HG02588 (cell line): ENCODE measurements at regions not wholly inside any gene's neighbourhood (a gene's known extent, or its start where the extent isn't known, plus 50 kb on each side); places are given as distances from the start of the nearest gene placed in this dataset.
"Not testable (repeated sequence)": the region's sequence is repeated elsewhere in the genome, so short reads cannot be mapped to it uniquely, and the experiment has no call there.

Experiments
- ATAC-seq: cut with Tn5 transposase; IDR thresholded peaks from one replicate; pipeline ENCODE4 v1.9.1; 2021; ENCODE audit warnings: mild to moderate bottlenecking, moderate library complexity; ENCODE audit not compliant: unreplicated experiment

DNA sequence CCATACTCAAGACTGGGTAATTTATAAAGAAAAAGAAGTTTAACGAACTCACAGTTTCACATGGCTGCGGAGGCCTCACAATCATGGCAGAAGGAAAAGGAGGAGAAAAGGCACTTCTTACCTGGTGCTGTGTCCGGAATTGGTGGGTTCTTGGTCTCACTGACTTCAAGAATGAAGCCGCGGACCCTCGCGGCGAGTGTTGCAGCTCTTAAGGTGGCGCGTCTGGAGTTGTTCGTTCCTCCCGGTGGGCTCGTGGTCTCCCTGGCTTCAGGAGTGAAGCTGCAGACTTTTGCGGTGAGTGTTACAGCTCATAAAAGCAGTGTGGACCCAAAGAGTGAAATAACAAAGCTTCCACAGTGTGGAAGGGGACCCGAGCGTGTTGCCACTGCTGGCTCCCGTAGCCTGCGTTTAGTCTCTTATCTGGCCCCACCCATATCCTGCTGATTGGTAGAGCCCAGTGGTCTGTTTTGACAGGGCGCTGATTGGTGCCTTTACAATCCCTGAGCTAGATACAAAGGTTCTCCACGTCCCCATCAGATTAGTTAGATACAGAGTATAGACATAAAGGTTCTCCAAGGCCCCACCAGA, 846.0 kb downstream of the CDH18 start:
- not testable (repeated sequence) for ATAC-seq

DNA sequence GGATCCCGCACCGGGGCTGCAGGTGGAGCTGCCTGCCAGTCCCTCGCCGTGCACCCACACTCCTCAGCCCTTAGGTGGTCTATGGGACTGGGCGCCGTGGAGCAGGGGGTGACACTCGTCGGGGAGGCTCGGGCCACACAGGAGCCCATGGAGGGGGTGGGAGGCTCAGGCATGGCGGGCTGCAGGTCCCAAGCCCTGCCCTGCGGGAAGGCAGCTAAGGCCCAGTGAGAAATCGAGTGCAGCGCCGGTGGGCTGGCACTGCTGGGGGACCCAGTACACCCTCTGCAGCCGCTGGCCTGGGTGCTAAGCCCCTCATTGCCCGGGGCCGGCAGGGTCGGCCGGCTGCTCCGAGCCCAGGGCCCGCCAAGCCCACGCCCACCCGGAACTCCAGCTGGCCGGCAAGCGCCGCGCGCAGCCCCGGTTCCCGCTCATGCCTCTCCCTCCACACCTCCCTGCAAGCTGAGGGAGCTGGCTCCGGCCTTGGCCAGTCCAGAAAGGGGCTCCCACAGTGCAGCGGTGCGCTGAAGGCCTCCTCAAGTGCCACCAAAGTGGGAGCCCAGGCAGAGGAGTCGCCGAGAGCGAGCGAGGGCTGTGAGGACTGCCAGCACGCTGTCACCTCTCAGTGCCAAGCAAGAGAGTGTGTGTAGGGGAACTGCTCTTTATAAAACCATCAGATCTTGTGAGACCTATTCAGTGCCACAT, 845.1 kb downstream of the CDH18 start:
- ATAC-seq: not testable (repeated sequence)

DNA sequence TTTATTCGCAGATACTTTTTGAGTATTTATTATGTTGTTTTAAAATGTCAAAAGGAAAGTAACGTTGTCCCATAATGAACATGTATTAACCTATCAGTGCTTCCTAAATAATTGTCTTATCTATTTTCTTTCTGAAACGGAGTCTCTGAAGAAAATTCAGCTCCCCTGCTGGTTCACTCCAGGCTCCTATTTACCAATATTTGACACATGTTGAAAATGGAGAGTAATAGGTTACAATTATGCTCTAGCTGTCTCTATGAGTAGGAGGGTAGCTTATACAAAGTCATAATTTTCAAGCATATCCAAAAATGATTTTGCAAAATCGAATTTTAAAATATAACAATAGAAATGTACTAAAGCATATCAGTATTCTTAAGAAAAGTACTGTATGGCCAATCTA, 844.1 kb downstream of the CDH18 start:
- no peak for ATAC-seq

DNA sequence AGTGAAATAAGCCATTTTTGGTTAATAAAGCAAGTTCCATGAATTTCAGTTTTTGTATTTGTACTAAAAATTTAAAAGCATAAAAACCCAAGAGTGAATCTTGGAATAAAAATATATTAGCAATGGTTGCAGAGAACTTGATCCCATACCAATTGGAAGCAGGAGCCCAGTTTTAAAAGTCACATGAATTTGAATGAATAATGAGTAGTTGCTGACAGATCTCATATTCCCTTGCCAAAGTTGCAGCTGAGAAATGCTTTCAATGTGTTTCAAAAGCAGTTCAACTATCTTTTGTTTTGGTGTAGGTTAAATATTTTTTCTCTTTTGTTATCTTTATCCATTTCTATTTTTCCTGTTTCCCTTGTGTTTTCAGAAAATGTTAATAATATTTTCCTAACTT, 818.6 kb downstream of the CDH18 start:
- ATAC-seq: no peak

DNA sequence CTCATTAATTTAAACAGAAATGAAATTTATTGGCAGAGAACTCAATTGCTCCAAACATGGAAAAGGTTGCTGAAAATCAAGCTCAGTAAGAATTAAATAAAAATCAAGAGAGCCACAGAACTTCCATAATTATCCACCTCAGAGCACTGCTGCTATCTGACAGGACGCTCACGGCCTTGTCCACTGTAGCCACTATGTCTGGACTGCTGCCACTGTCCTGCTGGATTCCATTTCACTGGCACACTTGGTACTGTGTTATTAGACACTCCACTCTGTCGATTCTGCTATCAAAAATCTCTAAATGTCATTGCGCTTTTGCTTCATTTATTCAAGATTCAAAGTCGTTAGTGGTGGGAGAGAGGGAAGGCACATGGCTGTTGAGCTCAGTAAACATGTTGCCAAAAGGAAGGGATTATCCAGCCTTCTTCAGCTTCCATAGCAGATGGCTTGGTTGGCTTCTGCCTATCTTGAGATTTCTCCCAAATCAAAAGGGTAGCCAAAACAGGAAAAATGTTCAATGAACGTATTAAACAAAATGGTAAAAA, 815.0 kb downstream of the CDH18 start:
- ATAC-seq: no peak

DNA sequence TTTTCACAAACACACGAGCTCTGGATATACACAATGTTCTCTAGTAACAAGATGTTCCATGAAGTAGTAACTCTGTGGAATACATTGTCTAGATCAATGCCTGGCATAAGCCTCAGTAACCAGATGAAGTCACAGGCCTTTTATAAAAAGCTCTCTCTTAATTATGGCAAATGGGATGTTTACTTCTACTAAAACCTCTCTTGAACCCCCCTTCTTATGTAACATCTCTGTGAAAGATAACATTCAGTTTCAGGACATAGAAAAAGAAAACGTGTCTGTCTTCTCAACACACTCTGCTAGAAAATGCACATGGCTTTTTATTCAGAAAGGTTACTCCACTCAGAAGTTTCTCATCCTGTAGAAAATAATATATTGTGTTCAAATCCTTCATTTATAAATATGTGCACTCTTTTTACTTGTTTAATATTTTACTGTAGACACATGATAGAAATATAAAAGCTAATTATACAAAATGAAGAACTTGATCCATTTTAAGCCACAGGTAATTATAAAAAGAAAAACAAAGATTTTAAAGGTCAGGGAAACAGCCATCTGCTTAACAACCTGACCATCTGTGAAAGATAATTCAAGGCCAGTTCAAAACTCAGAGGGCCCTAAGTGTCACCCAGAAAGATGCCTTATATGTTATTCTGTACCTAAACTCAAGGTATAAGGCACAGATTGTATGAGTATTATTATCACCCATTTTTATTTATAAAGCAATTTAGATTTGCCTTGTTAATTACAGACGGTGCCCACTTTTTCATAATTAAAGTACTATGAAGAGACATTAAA, 812.0 kb downstream of the CDH18 start:
- no peak for ATAC-seq

DNA sequence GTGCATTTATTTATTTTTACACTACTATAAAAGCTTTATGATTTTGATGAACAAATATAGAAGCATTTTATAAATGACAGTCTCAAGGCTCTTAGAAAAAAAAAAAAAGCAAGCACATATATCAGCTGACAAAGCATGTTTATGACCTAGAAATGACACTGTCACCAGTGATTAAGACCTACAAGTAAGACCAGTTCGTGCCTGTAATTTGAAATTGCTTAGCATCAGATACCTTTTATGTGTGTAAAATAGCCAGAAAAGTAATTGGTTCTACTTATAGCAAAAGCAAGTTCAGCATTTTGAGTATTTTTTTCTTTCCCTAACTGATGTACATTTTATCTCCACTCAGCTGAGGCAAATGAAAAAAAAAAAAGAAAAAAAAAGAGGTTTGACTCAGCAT, 808.4 kb downstream of the CDH18 start:
- ATAC-seq: no peak

DNA sequence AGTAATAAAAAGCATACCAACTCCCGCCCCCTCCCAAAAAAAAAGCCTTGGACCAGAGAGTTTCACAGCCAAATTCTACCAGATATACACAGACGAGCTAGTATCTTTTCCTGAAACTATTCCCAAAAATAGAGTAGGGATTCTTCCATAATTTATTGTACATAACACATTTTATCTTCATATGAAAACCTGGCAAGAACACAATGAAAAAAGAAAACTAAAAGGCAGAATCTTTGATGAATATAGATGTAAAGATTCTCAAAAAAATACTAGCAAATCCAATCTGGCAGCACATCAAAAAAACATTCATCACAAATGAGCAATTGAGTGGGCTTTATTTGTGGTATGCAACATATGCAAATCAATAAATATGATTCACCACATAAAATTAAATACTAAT, 798.8 kb downstream of the CDH18 start:
- no peak for ATAC-seq

DNA sequence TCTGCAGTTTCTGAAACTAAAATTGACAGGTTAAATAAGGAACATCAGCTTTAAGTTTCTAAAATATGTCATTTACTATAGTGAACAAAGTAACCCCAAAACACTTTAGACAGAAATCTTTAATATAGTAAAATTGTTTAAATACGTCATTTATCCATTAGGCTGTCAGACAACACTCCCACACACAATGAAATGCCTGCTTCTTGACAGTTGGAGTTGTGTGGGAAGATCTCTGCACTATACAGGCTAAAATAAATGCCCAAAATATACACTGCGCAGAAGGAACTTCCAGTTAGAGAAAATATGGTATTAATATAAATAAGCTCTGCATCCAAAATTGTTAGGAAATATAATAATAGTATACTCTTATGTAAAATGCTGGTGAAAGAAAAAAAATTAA, 794.4 kb downstream of the CDH18 start:
- ATAC-seq: no peak

DNA sequence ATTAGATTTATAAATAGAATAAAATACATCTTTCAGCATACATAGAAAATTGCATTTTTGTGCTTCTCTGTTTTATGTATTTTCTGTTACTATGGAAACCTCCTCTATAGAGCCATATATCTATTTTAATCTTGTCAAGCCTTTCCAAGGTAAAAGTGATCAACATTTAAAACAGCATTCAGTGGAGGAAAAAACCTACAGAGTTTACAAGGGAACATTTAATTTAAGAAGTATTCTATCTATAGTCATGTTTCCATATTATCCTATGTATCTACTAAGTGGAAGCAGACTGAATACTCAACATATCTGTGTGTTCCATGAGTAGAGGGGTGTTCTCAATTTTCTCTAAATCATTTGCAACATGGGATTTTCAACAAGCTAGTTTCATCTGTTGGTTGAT, 791.4 kb downstream of the CDH18 start:
- no peak for ATAC-seq

DNA sequence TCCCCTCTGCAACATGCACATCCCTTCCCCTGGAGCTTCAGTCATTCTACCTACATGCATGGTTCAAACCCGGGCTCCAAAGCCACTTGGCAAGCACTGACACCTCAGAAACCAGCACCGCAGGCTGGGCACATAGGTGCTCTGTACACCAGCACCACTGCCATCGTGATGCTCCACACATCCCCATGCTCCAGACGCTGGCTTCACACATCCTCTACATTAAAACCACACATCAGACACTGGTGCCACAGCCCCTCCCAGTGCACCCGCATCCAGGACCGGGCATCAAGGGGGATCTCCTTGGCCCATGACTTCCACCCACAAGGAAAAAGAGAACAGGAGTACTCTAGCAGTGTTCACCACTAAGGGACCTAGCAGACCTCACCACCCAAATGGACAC, 787.7 kb downstream of the CDH18 start:
- no peak for ATAC-seq

DNA sequence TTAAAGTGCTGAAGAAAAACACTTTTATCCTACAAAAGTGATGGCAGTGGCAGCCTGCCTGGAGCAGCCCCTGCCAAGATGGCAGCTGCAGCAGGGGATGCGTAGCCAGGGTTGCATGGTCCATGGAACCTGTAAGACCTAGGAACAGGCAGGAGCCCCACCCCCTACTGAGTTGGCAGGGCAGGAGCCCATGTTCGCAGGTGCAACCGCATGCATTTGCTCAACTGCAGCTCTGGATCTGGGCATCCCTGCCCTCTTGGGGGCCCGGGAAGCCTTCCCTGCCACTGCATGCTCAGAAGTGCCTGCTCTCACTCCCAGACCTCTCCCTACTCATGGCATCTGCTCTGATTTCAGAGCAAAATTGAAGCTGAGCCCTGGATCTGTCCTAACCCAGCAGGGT, 779.6 kb downstream of the CDH18 start:
- no peak for ATAC-seq

DNA sequence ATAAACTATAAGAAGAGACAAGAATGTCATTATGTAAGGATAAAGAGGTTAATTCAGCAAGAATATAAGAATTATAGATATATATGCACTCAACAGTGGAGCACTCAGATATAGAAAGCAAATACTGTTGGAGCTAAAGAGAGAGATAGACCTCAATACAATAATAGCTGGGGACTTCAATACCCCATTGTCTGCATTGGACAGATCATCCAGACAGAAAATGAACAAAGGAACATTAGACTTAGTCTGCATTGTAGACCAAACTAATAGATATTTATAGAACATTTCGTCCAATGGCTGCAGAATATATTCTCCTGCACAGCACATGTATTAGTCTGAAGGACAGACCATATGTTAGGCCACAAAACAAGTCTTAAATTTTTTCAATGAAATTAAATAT, 777.1 kb downstream of the CDH18 start:
- ATAC-seq: no peak

DNA sequence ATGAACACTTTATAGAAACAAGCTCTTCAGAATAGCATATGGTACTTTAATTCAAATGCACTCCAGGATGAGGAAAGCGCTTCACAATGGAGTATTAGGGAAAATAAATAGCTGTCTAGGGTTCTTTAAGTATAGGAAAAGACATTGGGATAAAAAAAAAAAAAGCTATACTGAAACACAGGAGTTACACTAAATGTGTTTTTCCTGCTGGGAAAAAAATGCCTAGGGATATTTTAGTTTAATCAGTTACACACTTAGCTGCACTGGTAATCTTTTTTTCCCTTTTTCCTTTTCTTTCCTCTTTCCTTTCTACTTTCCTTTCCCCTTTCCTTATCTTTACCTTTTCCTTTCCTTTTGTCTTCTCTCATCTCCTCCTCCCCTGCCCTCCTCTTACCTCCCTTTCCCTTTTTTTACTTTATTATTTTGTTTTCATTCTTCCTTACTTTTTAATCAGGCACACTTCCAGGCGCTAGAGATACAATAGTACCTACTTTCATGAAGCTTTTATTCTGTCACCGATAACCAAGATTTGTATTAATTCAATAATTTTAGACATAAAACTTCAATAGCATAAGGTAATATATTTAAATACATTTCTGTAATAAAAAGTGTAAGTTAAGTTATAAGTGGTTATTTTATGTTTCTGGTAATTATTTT, 758.7 kb downstream of the CDH18 start:
- ATAC-seq: no peak

DNA sequence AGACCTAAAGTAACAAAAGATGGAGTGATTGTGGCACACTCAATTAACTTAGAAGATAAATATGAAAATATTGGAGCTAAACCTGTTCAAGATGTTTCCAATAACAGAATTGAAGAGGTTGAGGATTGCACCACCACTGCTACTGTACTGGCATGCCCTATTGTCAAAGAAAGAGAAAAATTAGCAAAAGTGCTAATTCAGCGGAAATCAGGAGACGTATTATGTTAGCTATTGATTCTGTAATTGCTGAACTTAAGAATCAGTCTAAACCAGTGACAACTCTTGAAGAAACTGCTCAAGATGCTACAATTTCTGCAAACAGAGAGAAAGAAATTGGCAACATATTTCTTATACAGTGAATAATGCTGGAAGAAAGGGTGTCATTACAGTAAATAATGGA, 754.4 kb downstream of the CDH18 start:
- ATAC-seq: no peak

DNA sequence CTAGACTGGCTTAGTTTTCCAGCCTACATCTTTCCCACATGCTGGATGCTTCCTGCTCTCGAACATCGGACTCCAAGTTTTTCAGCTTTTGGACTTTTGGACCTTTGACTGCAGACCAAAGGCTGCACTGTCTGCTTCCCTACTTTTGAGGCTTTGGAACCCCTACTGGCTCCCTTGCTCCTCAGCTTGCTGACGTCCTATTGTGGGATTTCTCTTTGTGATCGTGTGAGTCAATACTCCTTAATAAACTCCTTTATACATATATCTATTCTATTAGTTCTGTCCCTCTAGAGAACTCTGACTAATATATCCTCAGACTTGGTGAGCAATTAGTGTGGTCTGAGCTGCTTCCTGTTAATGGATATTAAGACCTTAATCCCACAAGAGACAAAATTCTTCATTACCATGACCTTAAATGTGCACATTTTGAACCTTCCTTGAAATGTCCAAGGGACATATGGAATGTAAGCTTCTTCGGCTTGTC, 752.9 kb downstream of the CDH18 start:
- ATAC-seq: no peak

DNA sequence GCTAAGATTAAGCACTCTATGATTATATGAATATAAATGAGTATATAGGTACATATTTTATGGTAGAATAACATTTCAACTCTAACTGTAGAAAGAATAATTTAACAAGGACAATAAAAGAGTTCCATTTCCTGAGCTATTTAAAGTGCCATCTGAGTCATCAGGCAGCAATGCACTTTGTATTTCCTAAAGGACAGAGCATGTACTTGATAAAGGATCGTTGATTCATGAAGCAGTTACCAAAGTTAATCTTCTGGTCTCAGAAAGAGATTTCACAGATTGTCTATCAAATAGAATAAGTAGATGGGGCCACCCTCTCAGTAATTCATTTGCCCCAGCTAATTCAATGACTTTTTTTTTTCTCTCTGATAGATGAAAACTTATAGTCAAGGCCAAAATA, 747.8 kb downstream of the CDH18 start:
- no peak for ATAC-seq

DNA sequence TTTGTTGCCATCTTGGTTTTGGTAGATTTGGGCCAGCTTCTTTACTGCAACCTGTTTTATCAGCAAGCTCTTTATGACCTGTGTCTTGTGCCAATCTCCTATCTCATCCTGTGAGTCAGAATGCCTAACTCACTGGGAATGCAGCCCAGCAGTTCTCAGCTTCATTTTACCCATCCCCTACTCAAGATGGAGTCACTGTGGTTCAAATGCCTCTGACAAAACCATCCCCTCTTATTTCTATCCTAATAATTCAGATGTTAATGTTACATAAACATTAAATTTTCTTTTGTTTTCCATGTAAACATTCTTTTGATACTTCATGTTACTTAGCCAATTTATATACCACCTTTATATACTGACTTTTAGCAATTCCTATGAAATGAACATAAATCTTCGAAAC, 746.3 kb downstream of the CDH18 start:
- no peak for ATAC-seq

DNA sequence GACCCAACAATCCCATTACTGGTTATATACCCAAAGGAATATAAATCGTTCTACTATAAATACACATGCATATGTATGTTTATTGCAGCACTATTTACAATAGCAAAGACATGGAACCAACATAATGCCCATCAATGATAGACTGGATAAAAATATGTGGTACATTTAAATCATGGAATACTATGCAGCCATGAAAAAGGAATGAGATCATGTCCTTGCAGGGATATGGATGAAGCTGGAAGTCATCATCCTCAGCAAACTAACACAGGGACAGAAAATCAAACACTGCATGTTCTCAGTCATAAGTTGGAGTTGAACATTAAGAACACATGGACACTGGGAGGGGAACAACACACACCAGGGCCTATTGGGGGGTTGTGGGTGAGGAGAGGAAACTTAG, 741.8 kb downstream of the CDH18 start:
- not testable (repeated sequence) for ATAC-seq

DNA sequence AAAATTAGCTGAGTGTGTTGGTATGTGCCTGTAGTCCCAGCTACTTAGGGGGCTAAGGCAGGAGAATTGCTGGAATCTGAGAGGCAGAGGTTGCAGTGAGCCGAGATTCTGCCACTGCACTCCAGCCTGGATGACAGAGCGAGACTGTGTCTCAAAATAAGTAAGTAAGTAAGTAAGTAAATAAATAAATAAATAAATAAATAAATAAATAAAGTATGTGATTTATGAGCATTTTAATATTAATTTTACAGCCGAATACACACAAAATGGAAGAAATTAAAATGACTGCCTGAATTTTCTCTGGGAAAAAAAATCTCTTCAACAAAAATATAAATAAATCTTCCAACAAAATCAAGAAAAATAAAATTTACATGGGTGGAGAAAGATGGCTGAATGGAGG, 740.7 kb downstream of the CDH18 start:
- no peak for ATAC-seq

DNA sequence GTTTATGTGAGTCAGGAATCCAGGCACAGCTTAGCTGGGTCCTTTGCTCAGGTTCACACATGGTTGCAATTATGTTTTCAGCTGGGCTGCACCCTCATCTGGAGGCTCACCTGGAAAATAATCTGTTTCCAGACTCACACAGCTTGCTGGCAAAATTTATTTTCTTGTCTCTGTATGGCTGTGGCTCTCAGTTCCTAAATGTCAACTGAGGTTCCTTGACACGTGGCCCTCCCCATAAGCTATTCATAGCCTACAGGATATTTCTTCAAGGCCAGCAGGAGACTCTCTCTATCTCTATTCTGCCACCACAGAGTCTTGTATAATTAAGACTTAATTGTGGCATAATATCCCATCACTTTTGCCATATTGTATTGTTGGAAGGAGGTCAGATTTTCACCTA, 732.0 kb downstream of the CDH18 start:
- ATAC-seq: no peak
